ENCODE measurements at regions not wholly inside any gene's neighbourhood (a gene's known extent, or its start where the extent isn't known, plus 50 kb on each side); places are given as distances from the start of the nearest gene placed in this dataset.
"Not testable (repeated sequence)": the region's sequence is repeated elsewhere in the genome, so short reads cannot be mapped to it uniquely, and the experiment has no call there.

DNA sequence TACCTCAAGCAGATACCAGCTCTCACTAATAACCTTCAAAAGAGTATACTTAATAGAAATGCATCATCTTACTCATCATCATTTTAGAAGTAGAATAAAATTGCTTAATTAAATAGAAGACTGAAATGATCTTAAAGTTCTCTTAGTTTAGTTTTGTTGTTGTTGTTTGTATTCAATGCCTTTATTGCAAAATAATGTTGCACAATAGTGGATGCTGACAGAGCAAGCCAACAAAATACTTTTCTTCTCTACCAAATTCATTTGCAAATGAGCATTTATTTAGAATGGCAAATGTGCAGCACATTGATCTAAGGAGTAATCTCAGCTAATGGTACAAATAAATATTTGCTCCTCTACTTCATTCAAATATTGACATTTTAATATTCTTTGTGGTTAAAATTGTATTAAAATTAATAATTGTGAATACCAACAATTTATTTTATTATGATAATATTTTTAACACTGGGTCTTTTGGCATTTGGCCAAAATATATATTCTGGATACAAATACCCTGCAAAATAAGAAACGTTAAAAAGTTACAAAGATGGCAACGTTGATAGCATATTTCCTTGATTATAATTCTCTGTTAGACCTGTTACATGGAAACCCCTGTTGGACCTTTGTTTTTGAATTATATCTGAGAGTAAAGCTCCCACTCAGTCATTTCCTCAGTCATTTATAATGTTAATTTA lies 496.1 kb downstream of the RERGL start:
- no peaks in the 10 kb centered on the region for H3K36me3 ChIP-seq (ENCODE audit: control insufficient read depth, insufficient read depth, low read length)
- H3K4me1 ChIP-seq (ENCODE audit: control insufficient read depth, insufficient read depth, low read length): no peaks in the 10 kb centered on the region
- H3K27ac ChIP-seq (ENCODE audit: low read depth, low read length): no peak overlapping the region
- H3K27me3 ChIP-seq (ENCODE audit: control insufficient read depth, insufficient read depth, low read length): no peaks in the 10 kb centered on the region
- H3K9ac ChIP-seq (ENCODE audit: low read length): no peak overlapping the region
- H3K4me3 ChIP-seq (ENCODE audit: low read length): no peak overlapping the region

DNA sequence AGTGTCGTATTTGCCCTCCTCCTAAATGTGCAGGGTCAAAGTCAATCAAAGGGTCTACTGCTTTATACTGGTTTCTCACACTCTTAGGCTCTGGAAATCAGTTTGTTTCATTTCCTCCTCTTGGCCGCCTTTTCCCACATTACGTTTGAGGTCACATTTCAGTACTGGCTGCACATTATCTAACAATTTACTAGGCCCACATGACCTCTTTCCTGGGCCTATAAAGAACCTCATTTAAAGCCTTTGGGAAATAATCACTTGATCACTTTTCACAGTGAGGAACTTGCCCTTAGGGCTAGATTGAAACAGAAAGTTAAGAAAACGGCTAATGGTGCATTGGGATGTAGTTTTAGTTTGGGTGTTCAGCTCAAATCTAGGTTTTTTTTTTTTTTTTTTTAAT lies 497.5 kb downstream of the RERGL start:
- H3K27me3 ChIP-seq (ENCODE audit: control insufficient read depth, insufficient read depth, low read length): no peaks in the 10 kb centered on the region
- no peaks in the 10 kb centered on the region for H3K36me3 ChIP-seq (ENCODE audit: control insufficient read depth, insufficient read depth, low read length)
- no peaks in the 10 kb centered on the region for H3K4me1 ChIP-seq (ENCODE audit: control insufficient read depth, insufficient read depth, low read length)
- no peak overlapping the region for H3K27ac ChIP-seq (ENCODE audit: low read depth, low read length)
- no peak overlapping the region for H3K9ac ChIP-seq (ENCODE audit: low read length)
- no peak overlapping the region for H3K4me3 ChIP-seq (ENCODE audit: low read length)

DNA sequence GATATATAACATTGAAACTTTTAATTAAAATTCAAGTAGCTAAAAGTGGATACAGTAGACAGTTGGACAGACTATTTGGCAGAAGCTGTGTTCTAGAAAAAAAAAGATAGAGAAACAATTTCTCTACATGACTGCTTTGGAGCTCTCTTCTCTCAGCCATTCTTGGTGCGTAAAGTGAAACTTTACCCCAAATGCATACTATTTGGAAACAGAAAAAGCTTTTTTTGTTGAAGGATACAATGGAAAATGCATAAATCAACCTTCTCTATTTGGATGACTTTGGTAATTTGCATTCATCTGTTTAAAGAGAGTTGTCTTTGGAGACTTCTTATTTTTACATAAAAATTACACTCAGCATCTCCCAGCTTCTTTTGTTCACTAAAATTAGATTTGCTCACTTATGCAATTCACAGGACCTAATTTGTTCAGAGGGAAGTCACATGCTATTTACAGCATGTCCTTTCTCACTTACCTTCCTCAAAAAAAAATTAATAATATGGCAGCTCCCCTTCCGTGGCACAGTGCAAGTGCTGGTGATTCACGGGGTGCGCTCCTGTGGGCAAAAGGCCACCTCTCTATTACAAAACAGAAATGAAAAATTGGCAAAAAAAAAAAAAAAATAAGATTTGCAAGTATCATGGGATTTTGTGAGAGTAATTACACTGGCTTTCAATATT lies 498.9 kb downstream of the RERGL start:
- Histone ChIP-seq H3K36me3 (ENCODE audit: control insufficient read depth, insufficient read depth, low read length) (no peaks in the 10 kb centered on the region), H3K4me1 (ENCODE audit: control insufficient read depth, insufficient read depth, low read length) (no peaks in the 10 kb centered on the region), H3K27ac (ENCODE audit: low read depth, low read length) (no peak overlapping the region), H3K4me3 (ENCODE audit: low read length) (no peak overlapping the region), H3K27me3 (ENCODE audit: control insufficient read depth, insufficient read depth, low read length) (no peaks in the 10 kb centered on the region), H3K9ac (ENCODE audit: low read length) (no peak overlapping the region)

DNA sequence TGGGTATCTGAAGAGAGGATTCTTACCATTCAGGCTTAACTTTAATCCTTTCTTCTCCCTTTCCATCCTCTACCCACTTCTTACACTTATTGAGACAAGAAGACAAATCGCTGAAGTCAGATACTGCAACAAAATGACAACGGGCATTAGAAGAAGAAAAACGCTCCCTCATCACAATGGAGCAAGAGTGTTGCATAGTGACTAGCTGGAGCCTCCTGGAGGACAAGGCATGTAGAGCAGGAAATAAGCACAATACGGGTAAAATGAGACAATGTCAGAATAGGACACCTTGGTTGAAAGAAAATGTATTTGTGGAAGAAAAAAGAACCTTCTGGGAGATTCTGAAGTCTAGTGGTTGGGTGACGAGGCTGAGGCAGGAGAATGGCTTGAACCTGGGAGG lies 501.0 kb downstream of the RERGL start:
- Histone ChIP-seq H3K4me3 (ENCODE audit: low read length) (no peak overlapping the region), H3K4me1 (ENCODE audit: control insufficient read depth, insufficient read depth, low read length) (no peaks in the 10 kb centered on the region), H3K27me3 (ENCODE audit: control insufficient read depth, insufficient read depth, low read length) (no peaks in the 10 kb centered on the region), H3K27ac (ENCODE audit: low read depth, low read length) (no peak overlapping the region), H3K36me3 (ENCODE audit: control insufficient read depth, insufficient read depth, low read length) (no peaks in the 10 kb centered on the region), H3K9ac (ENCODE audit: low read length) (no peak overlapping the region)

DNA sequence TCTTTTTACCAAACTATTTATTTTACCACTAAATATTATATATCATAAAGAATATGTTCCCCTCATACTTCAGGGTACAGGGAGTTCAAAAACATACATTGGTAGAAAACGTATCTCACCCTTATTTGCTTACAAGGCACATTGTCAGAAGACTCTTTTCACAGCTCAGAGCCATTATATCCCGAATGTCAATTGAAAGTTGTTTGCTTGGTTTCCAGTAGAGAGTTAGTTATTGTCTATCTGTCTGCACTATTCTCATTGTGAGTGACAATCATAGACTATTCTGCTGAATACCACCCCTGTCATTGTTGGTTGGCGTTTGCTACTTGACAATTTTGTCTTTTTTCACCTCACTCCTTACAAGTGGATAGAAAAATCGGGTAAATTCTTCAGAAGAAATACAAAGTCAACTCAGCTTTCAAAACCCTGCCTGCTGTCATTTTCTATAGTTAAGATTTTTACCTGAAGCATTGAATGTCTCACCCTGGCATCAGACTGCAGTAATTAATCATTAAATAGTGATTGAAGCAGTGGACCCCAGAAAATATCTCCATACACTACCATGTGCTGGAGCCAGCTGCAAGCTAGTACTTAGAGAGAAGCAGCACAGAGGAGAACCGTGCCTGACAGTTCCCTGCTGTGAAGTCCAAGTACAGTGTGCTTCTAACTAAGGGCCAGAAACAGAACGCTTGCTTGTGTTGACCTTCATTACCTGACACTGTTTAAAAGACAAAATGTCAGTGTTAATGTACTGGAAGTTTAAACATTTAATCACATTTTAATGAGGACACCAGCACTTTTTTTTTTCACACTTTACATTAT lies 510.6 kb downstream of the RERGL start:
- H3K36me3 ChIP-seq (ENCODE audit: control insufficient read depth, insufficient read depth, low read length): no peaks in the 10 kb centered on the region
- no peak overlapping the region for H3K9ac ChIP-seq (ENCODE audit: low read length)
- H3K27ac ChIP-seq (ENCODE audit: low read depth, low read length): no peak overlapping the region
- no peak overlapping the region for H3K4me3 ChIP-seq (ENCODE audit: low read length)
- no peaks in the 10 kb centered on the region for H3K27me3 ChIP-seq (ENCODE audit: control insufficient read depth, insufficient read depth, low read length)
- no peaks in the 10 kb centered on the region for H3K4me1 ChIP-seq (ENCODE audit: control insufficient read depth, insufficient read depth, low read length)

DNA sequence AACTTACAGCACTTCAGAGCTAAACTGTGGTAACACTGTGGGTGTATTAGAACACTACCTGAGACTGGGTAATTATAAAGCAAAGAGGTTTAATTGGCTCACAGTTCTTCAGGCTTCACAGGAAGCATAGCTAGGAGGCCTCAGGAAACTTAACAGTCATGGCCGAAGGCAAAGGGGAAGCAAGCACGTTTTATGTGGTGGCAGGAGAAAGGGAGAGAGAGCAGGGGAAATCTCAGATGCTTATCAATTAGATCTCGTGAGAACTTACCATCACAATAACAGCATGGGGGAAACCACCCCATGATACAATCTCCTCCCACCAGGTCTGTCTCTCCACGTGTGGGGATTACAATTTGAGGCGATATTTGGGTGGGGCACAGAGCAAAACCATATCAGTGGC lies 512.6 kb downstream of the RERGL start:
- Histone ChIP-seq H3K27ac (ENCODE audit: low read depth, low read length) (no peak overlapping the region), H3K9ac (ENCODE audit: low read length) (no peak overlapping the region), H3K4me3 (ENCODE audit: low read length) (no peak overlapping the region), H3K27me3 (ENCODE audit: control insufficient read depth, insufficient read depth, low read length) (no peaks in the 10 kb centered on the region), H3K4me1 (ENCODE audit: control insufficient read depth, insufficient read depth, low read length) (no peaks in the 10 kb centered on the region), H3K36me3 (ENCODE audit: control insufficient read depth, insufficient read depth, low read length) (no peaks in the 10 kb centered on the region)

DNA sequence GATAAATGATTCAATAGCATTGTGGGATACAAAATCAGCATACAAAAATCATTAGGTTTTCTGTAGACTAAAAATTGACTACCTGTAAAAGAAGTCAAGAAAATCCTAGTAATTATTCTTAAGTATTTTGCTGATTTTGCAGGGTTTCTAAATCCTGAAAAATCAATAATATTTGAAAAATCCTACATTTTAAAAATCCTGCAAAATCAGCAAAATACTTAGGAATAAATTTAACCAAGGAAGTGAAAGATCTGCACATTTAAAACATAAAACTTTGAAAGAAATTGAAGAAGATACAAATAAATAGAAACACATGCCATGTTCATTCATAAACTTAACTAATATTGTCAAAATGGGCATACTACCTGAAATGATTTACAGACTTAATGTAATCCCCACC lies 517.7 kb downstream of the RERGL start:
- H3K9ac ChIP-seq (ENCODE audit: low read length): no peak overlapping the region
- H3K4me1 ChIP-seq (ENCODE audit: control insufficient read depth, insufficient read depth, low read length): no peaks in the 10 kb centered on the region
- H3K36me3 ChIP-seq (ENCODE audit: control insufficient read depth, insufficient read depth, low read length): no peaks in the 10 kb centered on the region
- no peak overlapping the region for H3K27ac ChIP-seq (ENCODE audit: low read depth, low read length)
- H3K27me3 ChIP-seq (ENCODE audit: control insufficient read depth, insufficient read depth, low read length): no peaks in the 10 kb centered on the region
- no peak overlapping the region for H3K4me3 ChIP-seq (ENCODE audit: low read length)

DNA sequence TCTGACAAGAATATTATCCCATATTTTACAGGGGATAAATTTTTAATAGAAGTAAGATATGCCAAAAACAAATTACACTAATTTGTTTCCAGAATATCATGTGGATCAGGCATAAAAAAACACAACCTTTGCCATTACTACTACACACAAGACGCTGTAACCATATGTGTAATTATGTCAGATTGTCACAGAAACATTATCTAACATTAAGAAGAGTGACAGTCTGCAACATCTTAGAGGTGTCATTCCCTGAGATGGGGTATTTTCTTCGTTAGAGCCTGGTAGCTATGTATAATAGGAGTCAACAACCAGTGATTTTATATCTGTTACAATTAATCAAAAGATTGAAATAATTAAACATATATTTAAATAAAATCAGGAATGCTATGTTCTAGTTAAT lies 518.9 kb downstream of the RERGL start:
- Histone ChIP-seq H3K36me3 (ENCODE audit: control insufficient read depth, insufficient read depth, low read length) (no peaks in the 10 kb centered on the region), H3K9ac (ENCODE audit: low read length) (no peak overlapping the region), H3K4me1 (ENCODE audit: control insufficient read depth, insufficient read depth, low read length) (no peaks in the 10 kb centered on the region), H3K4me3 (ENCODE audit: low read length) (no peak overlapping the region), H3K27ac (ENCODE audit: low read depth, low read length) (no peak overlapping the region), H3K27me3 (ENCODE audit: control insufficient read depth, insufficient read depth, low read length) (no peaks in the 10 kb centered on the region)

DNA sequence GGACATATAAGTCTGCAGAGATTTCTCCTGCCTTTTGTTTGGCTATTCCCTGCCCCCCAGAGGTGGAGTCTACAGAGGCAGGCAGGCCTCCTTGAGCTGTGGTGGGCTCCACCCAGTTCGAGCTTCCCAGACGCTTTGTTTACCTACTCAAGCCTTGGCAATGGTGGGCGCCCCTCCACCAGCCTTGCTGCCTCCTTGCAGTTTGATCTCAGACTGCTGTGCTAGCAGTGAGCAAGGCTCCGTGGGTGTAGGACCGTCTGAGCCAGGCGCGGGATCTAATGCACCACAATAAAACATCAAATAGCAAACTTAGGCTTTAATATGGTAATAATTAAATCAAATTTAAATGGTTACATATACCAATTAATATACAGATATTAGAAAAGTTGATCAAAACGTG lies 525.4 kb downstream of the RERGL start:
- not testable (repeated sequence) for H3K4me1 ChIP-seq (ENCODE audit: control insufficient read depth, insufficient read depth, low read length); H3K27ac ChIP-seq (ENCODE audit: low read depth, low read length); H3K36me3 ChIP-seq (ENCODE audit: control insufficient read depth, insufficient read depth, low read length); H3K27me3 ChIP-seq (ENCODE audit: control insufficient read depth, insufficient read depth, low read length); H3K9ac ChIP-seq (ENCODE audit: low read length); H3K4me3 ChIP-seq (ENCODE audit: low read length)

DNA sequence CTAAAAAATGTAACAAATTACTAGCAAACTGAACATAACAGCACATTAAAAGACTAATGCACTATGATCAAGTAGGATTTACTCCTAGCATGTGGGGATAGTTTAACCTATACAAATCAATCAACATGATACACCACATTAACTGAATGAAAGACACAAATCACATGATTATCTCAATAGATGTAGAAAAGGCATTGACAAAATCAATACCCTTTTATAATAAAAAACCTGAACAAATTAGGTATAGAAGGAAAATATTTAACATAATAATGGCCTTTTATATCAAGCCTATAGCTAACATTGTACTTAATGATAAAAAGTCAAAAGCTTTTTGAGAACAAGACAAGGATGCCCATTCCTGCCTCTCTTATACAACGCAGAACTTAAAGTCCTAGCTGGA lies 540.0 kb downstream of the RERGL start:
- Histone ChIP-seq H3K27ac (ENCODE audit: low read depth, low read length) (no peak overlapping the region), H3K36me3 (ENCODE audit: control insufficient read depth, insufficient read depth, low read length) (no peaks in the 10 kb centered on the region), H3K9ac (ENCODE audit: low read length) (no peak overlapping the region), H3K27me3 (ENCODE audit: control insufficient read depth, insufficient read depth, low read length) (no peaks in the 10 kb centered on the region), H3K4me1 (ENCODE audit: control insufficient read depth, insufficient read depth, low read length) (no peaks in the 10 kb centered on the region), H3K4me3 (ENCODE audit: low read length) (no peak overlapping the region)

DNA sequence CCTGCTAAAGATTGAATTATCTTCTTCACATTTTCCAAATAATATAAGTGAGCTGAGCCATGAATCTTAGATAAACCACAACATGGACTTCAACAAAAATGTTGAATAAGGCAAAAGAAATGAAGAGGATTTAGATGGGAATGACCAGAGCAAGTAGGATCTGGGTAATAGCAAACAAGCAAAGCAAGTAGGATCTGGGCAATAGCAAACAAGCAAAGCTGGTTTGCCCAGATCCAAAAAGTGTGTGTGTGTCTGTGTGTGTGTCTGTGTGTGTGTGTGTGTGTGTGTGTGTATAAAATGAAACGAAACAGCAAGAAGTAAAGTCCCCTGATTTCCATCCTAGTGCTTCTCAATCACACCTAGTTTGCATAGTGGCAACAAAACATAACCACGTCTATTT lies 549.1 kb downstream of the RERGL start:
- H3K4me1 ChIP-seq (ENCODE audit: control insufficient read depth, insufficient read depth, low read length): no peaks in the 10 kb centered on the region

DNA sequence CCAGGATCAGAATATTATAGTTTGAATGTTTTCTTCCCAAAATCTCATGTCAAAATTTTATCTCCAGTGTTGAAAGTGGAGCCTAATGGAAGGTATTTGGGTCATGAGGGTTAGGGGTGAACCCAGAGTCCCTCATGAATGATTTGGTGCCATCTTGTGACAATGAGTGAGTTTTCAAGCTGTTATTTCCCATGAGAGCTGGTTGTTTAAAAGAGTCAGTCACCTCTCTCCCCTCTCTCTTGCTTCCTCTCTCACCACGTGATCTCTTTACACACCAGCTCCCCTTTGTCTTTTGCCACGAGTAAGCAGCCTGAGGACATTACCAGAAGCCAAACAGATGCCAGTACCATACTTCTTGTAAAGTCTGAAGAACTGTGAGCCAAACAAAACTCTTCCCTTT lies 561.6 kb downstream of the RERGL start:
- H3K27me3 ChIP-seq (ENCODE audit: control insufficient read depth, insufficient read depth, low read length): no peaks in the 10 kb centered on the region
- no peaks in the 10 kb centered on the region for H3K36me3 ChIP-seq (ENCODE audit: control insufficient read depth, insufficient read depth, low read length)
- no peak overlapping the region for H3K27ac ChIP-seq (ENCODE audit: low read depth, low read length)
- no peak overlapping the region for H3K9ac ChIP-seq (ENCODE audit: low read length)
- no peak overlapping the region for H3K4me3 ChIP-seq (ENCODE audit: low read length)
- no peaks in the 10 kb centered on the region for H3K4me1 ChIP-seq (ENCODE audit: control insufficient read depth, insufficient read depth, low read length)

More for the DNA sequence above, 549.1 kb downstream of the RERGL start:
- no peaks in the 10 kb centered on the region for H3K36me3 ChIP-seq (ENCODE audit: control insufficient read depth, insufficient read depth, low read length)
- H3K4me3 ChIP-seq (ENCODE audit: low read length): no peak overlapping the region
- H3K27me3 ChIP-seq (ENCODE audit: control insufficient read depth, insufficient read depth, low read length): no peaks in the 10 kb centered on the region
- no peak overlapping the region for H3K27ac ChIP-seq (ENCODE audit: low read depth, low read length)
- H3K9ac ChIP-seq (ENCODE audit: low read length): no peak overlapping the region

Data from rectal smooth muscle tissue (tissue), 1 donor.